ENCODE measurements at regions not wholly inside any gene's neighbourhood (a gene's known extent, or its start where the extent isn't known, plus 50 kb on each side); places are given as distances from the start of the nearest gene placed in this dataset.

GRCh38 chr1:30310966-30311742 lies 412.2 kb downstream of the MATN1 start:
- no peak for DNase-seq

DNA sequence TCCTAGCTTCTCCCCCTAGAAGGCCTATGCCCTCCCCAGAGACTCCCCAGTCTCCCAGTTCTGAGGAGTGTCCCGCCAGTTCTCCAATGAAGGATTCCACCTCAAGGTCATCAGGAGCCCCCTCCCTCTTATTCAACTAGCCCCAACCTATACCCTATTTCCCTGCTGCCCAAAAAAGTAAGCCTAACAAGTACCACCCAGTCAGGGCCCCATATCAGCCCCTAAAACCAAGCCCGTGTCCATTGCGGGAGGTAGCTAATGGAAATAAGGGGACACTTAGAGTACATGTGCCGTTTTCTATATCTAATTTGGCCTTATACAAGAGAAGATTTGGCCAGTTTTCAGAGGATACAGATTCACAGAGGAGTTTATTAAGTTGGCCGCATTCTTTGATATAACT lies 416.2 kb downstream of the MATN1 start:
- DNase-seq, result no peak

GRCh38 chr1:30305519-30305918 lies 417.9 kb downstream of the MATN1 start:
- DNase-seq, result no peak

- no peak for DNase-seq
These were observed 418.3 kb downstream of the MATN1 start for GRCh38 chr1:30305061-30305460.

DNA sequence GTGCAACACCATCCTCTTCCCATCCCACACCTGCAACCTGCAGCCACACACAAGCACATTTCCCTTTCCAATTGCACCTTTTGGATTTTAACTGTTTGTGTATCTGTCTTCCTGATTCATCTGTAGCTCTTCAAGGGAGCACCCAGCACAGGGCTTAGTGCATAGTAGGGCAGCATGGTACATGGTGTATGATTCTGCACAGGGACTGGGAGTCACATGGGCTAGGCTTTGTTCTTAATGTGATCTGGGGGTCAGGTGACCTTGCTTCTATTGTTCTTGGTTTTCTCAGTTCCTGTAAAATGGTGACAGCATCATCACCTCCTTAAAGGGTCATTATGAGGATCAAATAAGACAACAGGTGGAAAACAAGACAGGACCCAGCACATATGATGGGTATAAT lies 419.3 kb downstream of the MATN1 start:
- no peak for DNase-seq

- no peak for DNase-seq
These were observed 420.0 kb downstream of the MATN1 start for GRCh38 chr1:30303387-30303786.

GRCh38 chr1:30302858-30303257 lies 420.5 kb downstream of the MATN1 start:
- peak; percentile 93 for DNase-seq

DNA sequence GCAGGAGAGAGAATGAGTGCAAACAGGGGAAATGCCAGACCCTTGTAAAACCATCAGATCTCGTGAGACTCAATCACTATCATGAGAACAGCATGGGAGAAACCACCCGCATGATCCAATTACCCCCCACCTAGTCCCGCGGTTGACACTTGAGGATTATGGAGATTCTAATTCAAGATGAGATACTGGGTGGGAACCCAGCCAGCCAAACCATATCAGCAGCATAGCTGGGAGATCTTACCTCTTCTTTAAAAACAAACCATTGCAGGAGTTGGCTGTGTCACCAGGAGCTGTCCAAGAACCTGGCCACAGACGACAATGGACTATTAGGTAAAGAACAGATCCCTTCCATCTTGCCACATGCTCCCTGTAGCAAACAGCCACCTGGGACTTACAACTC lies 422.7 kb downstream of the MATN1 start:
- DNase-seq, result no peak

DNA sequence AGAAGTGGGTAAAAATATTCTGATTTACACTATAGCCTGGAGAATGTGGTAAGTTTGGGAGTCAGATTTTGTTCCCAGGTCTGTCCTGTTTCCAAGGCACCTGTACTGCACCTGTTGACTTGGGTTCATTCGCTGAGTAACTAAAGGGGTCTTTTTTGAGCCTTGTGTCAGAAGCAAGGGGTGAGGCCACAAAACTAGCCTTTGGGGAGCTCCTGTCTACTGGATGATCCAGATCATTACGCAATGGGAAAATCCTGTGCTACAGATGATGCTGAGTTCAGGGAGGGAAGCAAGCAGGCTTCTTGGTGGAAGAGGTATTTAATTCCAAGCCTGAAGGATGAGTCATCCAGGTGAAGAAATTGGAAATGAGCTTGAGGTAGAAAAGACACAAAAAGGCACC lies 424.0 kb downstream of the MATN1 start:
- DNase-seq, result no peak

GRCh38 chr1:30295674-30296073 lies 427.7 kb downstream of the MATN1 start:
- DNase-seq, result no peak

DNA sequence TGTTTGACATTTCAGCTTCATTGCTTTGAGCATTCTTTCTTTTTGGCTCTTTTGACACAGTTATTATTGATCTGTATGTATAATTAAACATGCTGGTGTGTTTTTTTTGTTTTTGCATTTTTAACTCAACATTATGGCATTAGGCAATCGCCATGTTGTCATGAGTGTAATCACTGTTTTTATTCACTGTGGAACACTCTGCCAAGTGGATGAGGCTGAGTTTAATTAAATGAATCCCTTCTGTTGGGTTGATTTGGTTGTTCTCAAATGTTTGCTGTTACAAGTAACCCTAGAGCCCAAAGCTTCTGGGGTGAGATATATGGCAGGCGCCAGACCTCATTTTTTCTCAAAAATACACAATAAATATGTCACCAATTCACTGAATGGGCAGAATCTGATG lies 428.1 kb downstream of the MATN1 start:
- DNase-seq, result no peak

GRCh38 chr1:30294508-30294907 lies 428.9 kb downstream of the MATN1 start:
- DNase-seq, result no peak

- no peak for DNase-seq
These were observed 430.9 kb downstream of the MATN1 start for GRCh38 chr1:30292451-30292850.

- no peak for DNase-seq
These were observed 431.9 kb downstream of the MATN1 start for GRCh38 chr1:30291526-30291925.

GRCh38 chr1:30290581-30290980 lies 432.8 kb downstream of the MATN1 start:
- DNase-seq, result no peak

- DNase-seq, result no peak
These were observed 435.4 kb downstream of the MATN1 start for GRCh38 chr1:30287976-30288375.

DNA sequence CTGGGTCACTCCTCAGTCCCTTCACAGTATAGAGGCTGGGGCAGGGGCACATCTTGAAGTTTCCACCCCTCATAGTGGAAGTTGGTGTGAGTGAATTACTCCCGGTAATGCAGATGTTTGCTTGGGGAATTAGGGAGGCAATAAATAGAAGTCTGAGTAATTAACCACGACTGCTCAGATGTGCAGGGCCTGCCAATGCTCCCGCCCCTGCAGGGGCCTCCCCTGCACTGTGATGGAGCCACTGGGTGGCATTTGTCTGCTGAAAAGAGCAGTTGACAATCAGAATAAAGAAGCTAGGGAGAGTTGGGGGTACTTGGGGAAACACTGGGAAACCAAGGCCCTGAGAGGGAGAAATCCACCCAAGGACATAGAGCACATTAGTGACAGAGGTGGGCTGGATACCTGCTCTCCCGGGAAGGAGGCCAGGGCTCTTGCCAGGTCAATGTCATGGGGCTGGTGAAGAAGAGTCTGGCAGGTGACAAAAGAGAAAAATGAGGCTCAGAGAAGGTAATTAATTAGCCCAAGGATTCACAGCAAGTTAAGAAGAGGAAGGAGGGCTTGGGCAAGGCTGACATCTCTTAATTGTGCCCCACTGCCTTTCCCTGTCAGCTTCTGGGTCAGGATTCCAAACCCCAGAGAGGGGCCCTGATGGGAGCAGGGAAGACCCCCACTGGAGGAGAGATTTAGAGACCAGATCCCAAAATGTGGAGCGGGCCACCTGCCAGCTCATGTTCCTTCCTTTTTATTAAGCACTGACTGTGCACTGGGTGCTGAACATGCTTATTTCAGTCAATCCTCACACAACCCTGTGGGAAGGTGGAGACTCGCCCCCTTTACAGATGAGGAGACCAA lies 436.2 kb downstream of the MATN1 start:
- DNase-seq, result no peak

DNA sequence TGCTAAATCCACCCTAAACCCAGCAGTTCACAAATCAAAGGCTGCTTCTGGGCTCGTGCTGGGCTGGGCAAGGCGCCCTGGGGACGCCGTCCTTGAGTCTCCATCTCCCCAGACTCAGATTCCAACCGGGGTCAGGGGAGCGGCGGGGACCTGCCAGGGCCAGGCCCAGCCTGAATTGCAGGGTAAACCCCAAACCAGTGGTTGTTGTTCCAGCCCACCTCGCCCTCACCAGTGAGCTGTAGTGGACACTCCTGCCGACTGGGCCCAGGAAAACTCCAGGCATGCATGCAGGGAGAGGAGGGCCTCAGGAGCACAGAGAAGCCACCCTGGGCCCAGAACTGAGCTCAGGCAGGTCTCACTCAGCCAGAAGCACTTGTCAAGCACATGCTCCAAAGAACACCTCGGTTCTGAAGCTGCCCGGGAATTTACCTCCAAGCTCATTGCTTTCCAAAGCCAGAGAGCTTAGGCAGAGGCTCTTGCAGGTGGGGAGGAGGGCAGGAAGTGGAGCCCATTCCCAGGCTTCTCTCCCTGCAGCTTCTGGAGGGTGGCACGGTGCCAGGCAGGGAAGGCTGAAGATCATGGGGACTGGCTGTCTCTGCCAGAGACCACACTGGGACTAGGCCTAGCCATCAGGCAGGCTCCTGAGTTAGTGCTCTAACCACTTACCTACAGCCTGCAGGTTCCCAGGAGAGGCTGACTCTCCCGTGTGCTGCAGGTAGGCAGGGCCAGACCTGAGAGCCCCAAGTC lies 437.0 kb downstream of the MATN1 start:
- peak; percentile 58 for DNase-seq

GRCh38 chr1:30285501-30285932 lies 437.9 kb downstream of the MATN1 start:
- DNase-seq, result no peak

DNA sequence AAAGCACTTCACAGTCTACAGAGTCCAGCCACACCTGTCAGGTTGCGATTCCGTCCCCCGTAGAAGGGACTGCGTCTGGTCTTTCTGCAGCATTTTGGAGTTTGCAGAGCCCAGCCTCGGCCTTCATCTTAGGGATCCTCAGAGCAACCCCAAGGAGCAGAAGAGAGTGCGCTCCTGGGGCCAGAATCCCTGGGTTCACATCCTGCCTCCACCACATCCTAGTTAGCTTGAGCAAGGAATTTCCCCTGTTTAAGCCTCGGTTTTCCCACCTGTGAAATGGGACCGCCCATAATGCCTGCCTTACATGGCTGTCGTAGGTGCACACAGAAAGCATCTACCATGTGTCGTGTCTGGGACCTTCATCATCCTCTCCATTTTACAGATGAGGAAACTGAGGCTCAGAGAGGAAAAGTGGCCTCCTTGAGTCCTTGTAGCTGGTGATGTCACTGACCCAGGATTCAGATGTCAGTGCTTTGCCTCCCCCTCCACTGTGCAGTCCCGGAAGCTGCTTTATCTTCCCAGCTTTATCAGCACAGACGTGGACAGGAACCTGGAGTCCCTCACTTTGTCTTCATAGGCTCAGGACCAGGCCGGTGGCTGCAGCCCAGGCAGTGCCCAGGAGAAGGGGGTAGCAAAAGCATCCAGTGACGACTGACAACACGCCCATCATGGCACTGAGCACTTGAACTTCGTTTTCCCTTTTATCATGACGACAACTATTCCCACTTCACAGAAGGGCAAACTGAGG lies 438.5 kb downstream of the MATN1 start:
- DNase-seq, result no peak

DNA sequence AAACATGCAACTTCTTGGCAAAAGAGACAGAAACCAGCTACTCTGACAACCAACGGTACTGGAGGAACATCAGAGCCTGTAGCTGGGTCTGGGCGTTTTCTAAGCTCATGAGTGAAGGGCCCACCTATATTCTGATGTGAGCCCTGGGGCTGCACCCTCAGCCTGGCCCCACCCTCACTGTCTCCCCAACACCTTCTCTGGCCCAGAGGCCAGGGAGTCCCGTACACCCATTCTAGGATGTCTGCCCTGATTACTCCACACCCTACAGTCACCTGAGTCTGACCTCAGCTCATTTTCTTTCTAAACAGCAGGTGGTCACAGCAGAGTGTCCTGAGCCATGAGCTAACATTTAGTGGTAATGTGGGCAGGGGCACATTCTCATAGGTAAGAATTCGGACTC lies 439.2 kb downstream of the MATN1 start:
- no peak for DNase-seq

- no peak for DNase-seq
These were observed 440.0 kb downstream of the MATN1 start for GRCh38 chr1:30283199-30283962.

Measured in COR-L47 (cell line).